ENCODE measurements at regions not wholly inside any gene's neighbourhood (a gene's known extent, or its start where the extent isn't known, plus 50 kb on each side); places are given as distances from the start of the nearest gene placed in this dataset.

GRCh38 chr2:9710311-9710710, 79.5 kb upstream of the YWHAQ start:
- TF ChIP-seq EZH2phosphoT487 (IDR thresholded peaks at IDR 0.05; ENCODE audit: borderline replicate concordance, low read length) (no peak), EZH2 (IDR thresholded peaks at IDR 0.05; ENCODE audit: low read length, unreplicated experiment) (no peak)
- TF ChIP-seq, protein P1, sequence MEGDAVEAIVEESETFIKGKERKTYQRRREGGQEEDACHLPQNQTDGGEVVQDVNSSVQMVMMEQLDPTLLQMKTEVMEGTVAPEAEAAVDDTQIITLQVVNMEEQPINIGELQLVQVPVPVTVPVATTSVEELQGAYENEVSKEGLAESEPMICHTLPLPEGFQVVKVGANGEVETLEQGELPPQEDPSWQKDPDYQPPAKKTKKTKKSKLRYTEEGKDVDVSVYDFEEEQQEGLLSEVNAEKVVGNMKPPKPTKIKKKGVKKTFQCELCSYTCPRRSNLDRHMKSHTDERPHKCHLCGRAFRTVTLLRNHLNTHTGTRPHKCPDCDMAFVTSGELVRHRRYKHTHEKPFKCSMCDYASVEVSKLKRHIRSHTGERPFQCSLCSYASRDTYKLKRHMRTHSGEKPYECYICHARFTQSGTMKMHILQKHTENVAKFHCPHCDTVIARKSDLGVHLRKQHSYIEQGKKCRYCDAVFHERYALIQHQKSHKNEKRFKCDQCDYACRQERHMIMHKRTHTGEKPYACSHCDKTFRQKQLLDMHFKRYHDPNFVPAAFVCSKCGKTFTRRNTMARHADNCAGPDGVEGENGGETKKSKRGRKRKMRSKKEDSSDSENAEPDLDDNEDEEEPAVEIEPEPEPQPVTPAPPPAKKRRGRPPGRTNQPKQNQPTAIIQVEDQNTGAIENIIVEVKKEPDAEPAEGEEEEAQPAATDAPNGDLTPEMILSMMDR (conservative IDR thresholded peaks at IDR 0.05; ENCODE audit: low read depth, low read length): no peak
